ENCODE measurements at regions not wholly inside any gene's neighbourhood (a gene's known extent, or its start where the extent isn't known, plus 50 kb on each side); places are given as distances from the start of the nearest gene placed in this dataset.

DNA sequence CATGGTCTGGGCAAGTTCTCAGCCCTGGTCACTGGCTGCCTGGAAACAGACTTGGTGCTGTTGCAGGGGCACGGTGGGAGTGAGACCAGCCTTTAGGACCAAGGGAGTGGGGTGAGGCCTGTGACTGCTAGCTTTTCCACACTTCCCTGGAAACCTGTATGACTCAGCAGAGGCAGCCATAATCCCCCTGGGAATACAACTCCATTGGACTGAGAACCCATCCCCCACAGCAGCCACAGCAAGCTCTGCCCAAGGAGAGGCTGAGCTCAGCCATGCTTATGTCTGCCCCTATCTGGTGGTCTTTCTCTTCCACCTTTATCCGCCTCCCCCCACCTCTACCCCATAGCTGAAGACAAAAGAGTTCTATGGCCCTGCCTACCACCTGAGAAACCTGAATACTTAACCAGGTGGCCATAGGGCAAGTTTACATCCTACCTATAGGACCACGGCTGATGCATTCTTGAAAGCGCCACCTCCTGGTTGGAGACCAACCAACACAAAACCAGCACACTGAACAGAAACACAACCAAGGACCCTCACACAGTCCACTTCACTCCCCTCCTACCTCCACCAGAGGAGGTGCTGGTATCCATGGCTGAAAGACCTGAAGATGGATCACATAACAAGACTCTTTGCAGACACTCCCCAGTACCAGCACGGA, 816.2 kb upstream of the SOX9 start:
- TF ChIP-seq, protein P1, sequence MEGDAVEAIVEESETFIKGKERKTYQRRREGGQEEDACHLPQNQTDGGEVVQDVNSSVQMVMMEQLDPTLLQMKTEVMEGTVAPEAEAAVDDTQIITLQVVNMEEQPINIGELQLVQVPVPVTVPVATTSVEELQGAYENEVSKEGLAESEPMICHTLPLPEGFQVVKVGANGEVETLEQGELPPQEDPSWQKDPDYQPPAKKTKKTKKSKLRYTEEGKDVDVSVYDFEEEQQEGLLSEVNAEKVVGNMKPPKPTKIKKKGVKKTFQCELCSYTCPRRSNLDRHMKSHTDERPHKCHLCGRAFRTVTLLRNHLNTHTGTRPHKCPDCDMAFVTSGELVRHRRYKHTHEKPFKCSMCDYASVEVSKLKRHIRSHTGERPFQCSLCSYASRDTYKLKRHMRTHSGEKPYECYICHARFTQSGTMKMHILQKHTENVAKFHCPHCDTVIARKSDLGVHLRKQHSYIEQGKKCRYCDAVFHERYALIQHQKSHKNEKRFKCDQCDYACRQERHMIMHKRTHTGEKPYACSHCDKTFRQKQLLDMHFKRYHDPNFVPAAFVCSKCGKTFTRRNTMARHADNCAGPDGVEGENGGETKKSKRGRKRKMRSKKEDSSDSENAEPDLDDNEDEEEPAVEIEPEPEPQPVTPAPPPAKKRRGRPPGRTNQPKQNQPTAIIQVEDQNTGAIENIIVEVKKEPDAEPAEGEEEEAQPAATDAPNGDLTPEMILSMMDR (IDR thresholded peaks at IDR 0.05; ENCODE audit: insufficient read depth, low read depth, low read length, missing control alignments) = no peak
- no peak overlapping the region for H3K4me3 ChIP-seq (ENCODE audit: low read length)
- no peak for DNase-seq (ENCODE audit: low read depth)

DNA sequence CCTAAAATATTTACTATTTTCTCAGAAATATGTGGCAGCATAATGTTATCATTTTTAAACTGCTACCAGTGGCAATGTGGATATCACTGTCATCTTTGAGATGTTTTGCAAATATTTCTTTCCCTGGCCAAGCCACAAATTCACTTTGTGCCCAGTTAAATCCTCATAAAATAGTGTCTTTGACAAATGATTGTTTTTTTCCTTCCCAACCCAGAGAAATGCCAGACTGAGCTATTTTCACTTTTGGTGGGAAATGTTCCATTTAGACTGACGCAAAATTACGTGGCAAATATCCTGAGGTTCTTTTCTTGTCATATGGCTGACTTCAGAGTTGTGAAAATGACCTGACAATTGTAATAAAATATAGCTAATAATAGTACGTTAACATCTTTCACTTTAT, 807.0 kb upstream of the SOX9 start:
- H3K4me3 ChIP-seq (ENCODE audit: low read length) = no peak overlapping the region
- TF ChIP-seq, protein P1 (IDR thresholded peaks at IDR 0.05; ENCODE audit: insufficient read depth, low read depth, low read length, missing control alignments) = no peak
- DNase-seq (ENCODE audit: low read depth) = no peak

DNA sequence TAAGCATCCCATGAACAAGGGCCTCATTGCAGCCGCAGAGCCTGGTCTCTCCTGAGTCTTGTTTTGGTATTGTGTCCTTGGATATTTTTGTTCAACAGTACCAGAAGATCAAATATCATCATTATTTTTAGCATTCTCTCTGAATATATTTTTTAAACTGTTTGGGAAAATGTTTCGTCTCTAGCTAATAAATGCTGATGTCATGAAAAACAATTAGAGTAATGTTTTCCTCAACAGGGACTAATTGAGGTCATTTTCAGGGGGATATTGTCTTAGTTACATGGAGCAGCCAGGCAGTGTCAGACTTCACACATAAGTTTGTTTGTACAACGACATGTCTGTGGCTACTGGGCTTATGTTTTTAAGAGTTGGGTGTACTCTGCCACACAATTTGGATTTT, 805.3 kb upstream of the SOX9 start:
- TF ChIP-seq, protein P1 (IDR thresholded peaks at IDR 0.05; ENCODE audit: insufficient read depth, low read depth, low read length, missing control alignments) = no peak
- H3K4me3 ChIP-seq (ENCODE audit: low read length) = no peak overlapping the region
- no peak for DNase-seq (ENCODE audit: low read depth)

DNA sequence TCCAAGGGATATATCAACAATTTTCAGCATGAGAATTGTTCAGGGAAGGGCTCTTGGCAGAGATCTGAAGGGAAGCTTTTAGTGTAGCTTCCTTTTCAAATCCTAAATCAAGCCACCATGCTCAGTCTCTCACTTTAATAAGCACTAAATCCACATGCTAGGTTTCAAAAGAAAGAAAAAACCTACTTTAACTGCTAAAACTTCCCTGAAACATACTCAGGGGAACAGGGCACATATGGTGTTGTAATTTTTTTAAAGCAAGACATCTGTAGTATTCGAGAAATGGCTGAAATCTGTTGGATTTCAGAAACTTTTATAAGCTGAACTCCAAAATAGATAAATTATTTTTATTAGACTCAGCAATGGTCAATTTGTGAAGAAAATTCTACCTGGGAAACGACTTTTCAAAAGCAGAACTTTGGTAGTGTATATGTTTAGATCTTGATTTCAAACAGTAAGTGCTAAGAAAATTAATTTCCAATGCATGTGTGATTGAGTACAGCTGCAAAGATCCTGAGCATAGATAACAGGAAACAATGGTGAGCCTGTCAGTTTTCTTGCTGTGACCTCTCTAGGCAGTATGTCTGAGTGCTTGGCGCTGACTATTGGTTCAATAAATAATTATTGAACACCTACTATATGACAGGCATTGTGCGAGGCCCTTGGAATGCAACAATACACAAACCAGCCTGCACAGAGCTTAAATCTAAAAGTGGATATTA, 804.5 kb upstream of the SOX9 start:
- TF ChIP-seq, protein P1 (IDR thresholded peaks at IDR 0.05; ENCODE audit: insufficient read depth, low read depth, low read length, missing control alignments) = no peak
- no peak overlapping the region for H3K4me3 ChIP-seq (ENCODE audit: low read length)
- DNase-seq (ENCODE audit: low read depth) = no peak

DNA sequence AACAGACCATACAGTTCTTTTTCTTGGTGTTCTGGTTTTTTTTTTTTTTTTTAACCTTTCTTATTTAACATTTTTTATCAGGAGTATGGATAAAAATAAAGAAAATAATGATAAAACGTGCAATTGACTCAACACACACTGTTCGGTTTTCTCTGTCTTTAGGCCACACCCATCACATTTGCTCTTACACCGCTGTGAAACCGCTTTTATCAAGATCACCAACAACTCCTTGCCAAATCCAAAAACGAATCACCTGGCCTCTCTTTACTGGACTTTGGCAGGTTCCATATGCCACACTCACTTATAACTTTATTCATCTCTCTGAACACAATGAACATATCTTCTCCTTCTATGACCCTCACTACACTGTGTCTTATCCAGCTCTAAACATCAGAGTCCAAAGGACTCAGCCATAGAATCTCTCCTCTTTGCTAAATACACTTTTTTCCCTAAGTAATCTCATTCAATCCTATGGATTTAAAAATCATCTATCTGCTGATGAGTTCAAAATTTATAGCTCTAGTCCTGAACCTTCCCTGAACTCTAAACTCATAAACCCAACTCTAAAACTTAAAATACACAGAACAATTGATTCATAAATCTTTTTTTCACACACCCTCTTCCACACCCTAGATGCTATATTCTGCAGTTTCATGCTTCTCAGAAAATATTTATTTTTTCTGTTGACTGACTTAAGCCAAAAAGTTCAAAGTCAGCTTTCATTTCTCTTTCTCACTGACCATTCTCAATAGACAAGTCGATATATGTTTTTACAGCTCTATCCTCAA, 800.6 kb upstream of the SOX9 start:
- no peak for DNase-seq (ENCODE audit: low read depth)
- no peak overlapping the region for H3K4me3 ChIP-seq (ENCODE audit: low read length)
- TF ChIP-seq, protein P1 (IDR thresholded peaks at IDR 0.05; ENCODE audit: insufficient read depth, low read depth, low read length, missing control alignments) = no peak

DNA sequence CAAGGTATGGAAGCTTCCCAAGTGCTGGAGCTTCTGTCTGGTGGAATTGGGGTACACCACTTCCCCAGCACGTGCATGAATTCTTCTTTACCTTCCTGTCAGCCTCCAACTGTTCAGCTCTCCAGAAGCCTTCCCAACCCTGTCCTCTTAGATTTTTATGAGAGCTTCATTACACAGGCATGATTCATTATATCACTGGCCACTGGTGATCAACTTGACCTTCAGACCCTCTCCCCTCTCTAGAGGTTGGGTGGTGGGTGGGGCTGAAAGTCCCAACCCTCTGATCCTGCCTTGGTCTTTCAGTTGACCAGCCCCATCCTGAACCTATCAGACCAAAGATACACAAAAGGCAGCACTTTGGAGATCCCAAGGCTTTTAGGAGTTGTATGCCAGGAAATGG, 795.7 kb upstream of the SOX9 start:
- no peak for DNase-seq (ENCODE audit: low read depth)
- TF ChIP-seq, protein P1 (IDR thresholded peaks at IDR 0.05; ENCODE audit: insufficient read depth, low read depth, low read length, missing control alignments) = no peak
- no peak overlapping the region for H3K4me3 ChIP-seq (ENCODE audit: low read length)
